Pancreas (tissue), 10 donors: ENCODE measurements at regions not wholly inside any gene's neighbourhood (a gene's known extent, or its start where the extent isn't known, plus 50 kb on each side); places are given as distances from the start of the nearest gene placed in this dataset.

Experiments used
- ATAC-seq, 4 donors: fragments of 200-7000 bp; cut with Tn5 transposase; one replicate each; pipeline versions ENCODE4 v1.8.0 to v1.9.1; 2020; ENCODE audit warnings: mild to moderate bottlenecking in 4 of 4, moderate library complexity in 4 of 4
- DNase-seq, 6 donors: peaks; one replicate each; pipeline ENCODE4 v3.0.0-alpha.2; 2020
- FAIRE-seq: peaks from 2 replicates; lab custom pipeline; 2012; peaks lifted over from hg19 to GRCh38; lab: Jason Lieb, UNC
- H3K27ac ChIP-seq, 4 donors: fragments of 200-600 bp; sonication (generic); 1 replicate in 3 of 4; 2 replicates in 1 of 4; pipeline versions ENCODE4 v1.5.0 to v1.8.0; 2020
- H3K27me3 ChIP-seq, 4 donors: fragments of 200-600 bp; one replicate each; pipeline ENCODE4 v1.8.0; 2021
- H3K36me3 ChIP-seq, 3 donors: fragments of 200-600 bp; sonication (generic) in 1 of 3; one replicate each; pipeline versions ENCODE4 v1.5.0 to v1.8.0; 2020 to 2021
- H3K4me1 ChIP-seq, 3 donors: fragments of 200-600 bp; one replicate each; pipeline ENCODE4 v1.8.0; 2021
- H3K4me3 ChIP-seq, 4 donors: fragments of 200-600 bp; sonication (generic) in 2 of 4; one replicate each; pipeline versions ENCODE4 v1.5.0 to v1.8.0; 2020 to 2021
- H3K9me3 ChIP-seq, 4 donors: fragments of 200-600 bp; one replicate each; pipeline ENCODE4 v1.8.0; 2021
- WGBS, 2 donors: extraction: QIAGEN DNeasy Blood & Tissue Kit; methylation state at CpG; one replicate each; pipeline ENCODE4 v1.1.7; 2013; 5-methylcytosine and 5-hydroxymethylcytosine counted together
- intact Hi-C, 3 donors: fragments of 100-400 bp; cut with DNase I; formaldehyde crosslinking; loops; one replicate each; pipeline versions ENCODE4 v1.11.1 to v1.14.2; 2022
- TF ChIP-seq, protein P1 (sequence below), 4 donors: fragments of 200-600 bp; sonication (generic) in 3 of 4; IDR thresholded peaks; one replicate each; pipeline versions ENCODE4 v1.5.0 to v1.8.0; 2021; ENCODE audit warnings: antibody characterized with exemption in 4 of 4
- donor health status: healthy with polysubstance abuse.
- donor health status: DM: no; HTN: no; CAD: no; lungs with moderate emphysema.
- donor health status: DM: no; HTN: no; CAD: no.
- donor health status: control.
- donor health status: control.
- donor health status: Bipolar disorder and iron deficiency.
- donor health status: DM: yes; HTN: yes; CAD: no.
- donor health status: DM: no; HTN: no; CAD: no.
- donor health status: DM: no; HTN: no; CAD: no.
- donor health status: DM: yes; HTN: yes; CAD: no.

DNA sequence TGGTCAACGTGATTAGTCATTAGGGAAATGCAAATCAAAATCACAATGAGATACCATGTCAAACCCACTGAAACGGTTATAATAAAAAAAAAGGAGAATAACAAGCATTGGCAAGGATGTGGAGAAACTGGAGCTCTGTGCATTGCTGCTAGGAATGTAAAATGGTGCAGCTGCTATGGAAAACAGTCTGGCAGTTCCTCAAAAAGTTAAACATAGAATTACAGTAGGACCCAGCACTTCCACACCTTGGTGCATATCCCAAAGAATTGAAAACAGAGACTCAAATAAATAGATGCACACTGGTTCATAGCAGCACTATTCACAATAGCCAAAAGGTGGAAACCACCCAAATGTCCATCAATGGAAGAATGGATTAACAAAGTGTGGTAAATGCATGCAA lies 201.5 kb upstream of the TUT7 start:
- intact Hi-C loops: no loop called here
- TF ChIP-seq, protein P1, sequence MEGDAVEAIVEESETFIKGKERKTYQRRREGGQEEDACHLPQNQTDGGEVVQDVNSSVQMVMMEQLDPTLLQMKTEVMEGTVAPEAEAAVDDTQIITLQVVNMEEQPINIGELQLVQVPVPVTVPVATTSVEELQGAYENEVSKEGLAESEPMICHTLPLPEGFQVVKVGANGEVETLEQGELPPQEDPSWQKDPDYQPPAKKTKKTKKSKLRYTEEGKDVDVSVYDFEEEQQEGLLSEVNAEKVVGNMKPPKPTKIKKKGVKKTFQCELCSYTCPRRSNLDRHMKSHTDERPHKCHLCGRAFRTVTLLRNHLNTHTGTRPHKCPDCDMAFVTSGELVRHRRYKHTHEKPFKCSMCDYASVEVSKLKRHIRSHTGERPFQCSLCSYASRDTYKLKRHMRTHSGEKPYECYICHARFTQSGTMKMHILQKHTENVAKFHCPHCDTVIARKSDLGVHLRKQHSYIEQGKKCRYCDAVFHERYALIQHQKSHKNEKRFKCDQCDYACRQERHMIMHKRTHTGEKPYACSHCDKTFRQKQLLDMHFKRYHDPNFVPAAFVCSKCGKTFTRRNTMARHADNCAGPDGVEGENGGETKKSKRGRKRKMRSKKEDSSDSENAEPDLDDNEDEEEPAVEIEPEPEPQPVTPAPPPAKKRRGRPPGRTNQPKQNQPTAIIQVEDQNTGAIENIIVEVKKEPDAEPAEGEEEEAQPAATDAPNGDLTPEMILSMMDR (IDR thresholded peaks at IDR 0.05): no peak
- no peak overlapping the region for H3K27ac ChIP-seq
- WGBS, 2 donors: 65 to 68% methylated on average over 2 of the region's 2 CpGs
- DNase-seq (no peak), ATAC-seq (no peak), FAIRE-seq (no peak)
- H3K36me3 ChIP-seq: no peaks in the 10 kb centered on the region
- no peaks in the 10 kb centered on the region for H3K9me3 ChIP-seq
- H3K27me3 ChIP-seq: no peaks in the 10 kb centered on the region
- H3K4me1 ChIP-seq: peaks cover 0 to 3% (median 0%) of the 10 kb centered on the region in 3 donors
- H3K4me3 ChIP-seq: no peak overlapping the region

DNA sequence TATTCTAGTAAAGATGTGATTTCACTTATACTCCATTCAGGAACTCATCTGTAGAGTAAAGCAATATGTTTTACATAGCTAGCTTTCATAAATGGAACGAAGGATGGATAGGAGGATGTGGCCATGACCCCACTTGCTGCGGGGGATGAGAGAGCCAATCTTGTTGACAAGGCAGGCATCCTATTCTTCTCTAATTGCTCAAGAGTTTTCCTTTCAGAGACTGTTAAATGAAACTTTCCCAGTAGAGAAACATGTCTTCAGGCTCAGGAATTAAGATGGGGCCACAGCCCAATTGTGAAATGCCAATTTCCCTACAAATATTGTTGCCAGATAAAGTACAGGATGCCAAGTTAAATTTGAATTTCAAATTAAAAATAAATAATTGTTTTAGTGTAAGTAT lies 196.2 kb upstream of the TUT7 start:
- TF ChIP-seq, protein P1 (IDR thresholded peaks at IDR 0.05): no peak
- FAIRE-seq (no peak), DNase-seq (no peak), ATAC-seq (no peak)
- intact Hi-C loops: no loop called here
- H3K36me3 ChIP-seq: no peaks in the 10 kb centered on the region
- H3K4me3 ChIP-seq: no peak overlapping the region
- no peaks in the 10 kb centered on the region for H3K9me3 ChIP-seq
- peaks cover 0 to 4% (median 0%) of the 10 kb centered on the region in 3 donors for H3K4me1 ChIP-seq
- H3K27me3 ChIP-seq: no peaks in the 10 kb centered on the region
- whole genome bisulfite sequencing, 2 donors: 76 to 86% methylated on average over 2 of the region's 2 CpGs
- no peak overlapping the region for H3K27ac ChIP-seq

DNA sequence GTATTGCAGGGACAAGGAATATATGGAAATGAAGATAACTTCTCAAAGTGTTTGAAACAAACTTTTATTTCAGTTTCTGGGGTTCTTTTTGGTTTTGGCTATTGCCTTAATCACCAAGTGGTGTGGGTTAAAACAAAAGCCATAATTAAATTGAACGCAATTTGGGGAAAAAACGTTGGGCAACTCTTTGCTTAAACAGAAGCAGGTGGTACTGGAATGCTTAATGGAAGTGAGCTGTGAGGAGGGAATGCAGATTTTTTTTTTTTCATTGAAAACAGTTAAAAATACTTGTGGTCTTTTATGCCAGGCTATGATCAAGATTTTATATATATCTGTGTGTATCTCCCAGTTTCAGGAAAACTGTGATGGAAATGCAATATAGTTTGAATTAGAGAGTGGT lies 195.7 kb upstream of the TUT7 start:
- FAIRE-seq: no peak
- H3K4me1 ChIP-seq: peaks cover 0 to 4% (median 0%) of the 10 kb centered on the region in 3 donors

DNA sequence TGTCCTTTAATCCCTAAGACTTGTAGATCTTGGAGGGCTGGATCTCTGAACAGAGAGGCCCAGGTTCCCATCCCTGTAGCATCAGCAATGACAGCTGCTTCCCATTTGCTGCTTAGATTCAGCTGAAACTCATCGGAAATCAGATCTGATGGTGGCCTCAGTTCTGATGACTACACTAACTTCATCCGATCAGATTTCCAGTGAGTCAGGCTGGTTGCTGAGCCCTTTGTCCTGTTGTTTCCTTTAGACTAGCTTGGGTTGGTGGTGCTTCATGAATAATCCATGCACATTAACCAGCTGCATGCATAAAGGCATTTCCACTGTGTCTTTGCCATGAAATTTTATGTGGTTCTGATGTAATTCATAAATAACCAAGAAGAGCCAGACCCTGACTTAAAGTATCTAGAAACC lies 195.2 kb upstream of the TUT7 start:
- Histone ChIP-seq H3K27ac (no peak overlapping the region), H3K27me3 (no peaks in the 10 kb centered on the region), H3K4me3 (no peak overlapping the region), H3K36me3 (no peaks in the 10 kb centered on the region), H3K4me1 (peaks cover 0 to 4% (median 0%) of the 10 kb centered on the region in 3 donors), H3K9me3 (no peaks in the 10 kb centered on the region)
- TF ChIP-seq, protein P1 (IDR thresholded peaks at IDR 0.05): no peak
- FAIRE-seq (no peak), ATAC-seq (no peak), DNase-seq (no peak)
- intact Hi-C loops: no loop called here
- WGBS, 2 donors: 90 to 93% methylated on average over 2 of the region's 2 CpGs

More for the DNA sequence above, 195.7 kb upstream of the TUT7 start:
- Histone ChIP-seq H3K36me3 (no peaks in the 10 kb centered on the region), H3K27ac (no peak overlapping the region), H3K27me3 (no peaks in the 10 kb centered on the region), H3K4me3 (no peak overlapping the region), H3K9me3 (no peaks in the 10 kb centered on the region)
- no peak for ATAC-seq
- TF ChIP-seq, protein P1 (IDR thresholded peaks at IDR 0.05): no peak
- DNase-seq: no peak
- 66 to 83% methylated on average over 2 of the region's 2 CpGs for WGBS, 2 donors
- intact Hi-C loops: no loop called here

DNA sequence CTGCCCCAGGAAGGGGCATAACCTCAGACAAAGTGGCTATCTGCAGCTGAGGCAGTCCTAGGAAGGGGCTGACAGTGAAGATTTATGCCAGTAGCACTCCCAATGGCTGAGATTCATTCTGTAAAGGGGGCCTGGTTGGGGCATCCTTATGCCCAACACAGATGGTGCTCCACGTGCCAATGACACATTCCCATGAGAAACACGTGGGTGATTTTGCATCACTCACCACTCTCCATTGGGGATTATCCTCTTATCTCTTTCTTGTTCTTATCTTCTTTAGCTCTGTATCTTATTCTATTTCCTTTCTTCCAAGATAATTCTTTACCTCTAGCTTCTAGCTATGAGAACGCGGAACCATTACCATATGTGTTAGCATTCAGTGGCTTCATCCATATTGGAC lies 194.0 kb upstream of the TUT7 start:
- Histone ChIP-seq H3K4me3 (no peak overlapping the region), H3K27ac (no peak overlapping the region), H3K9me3 (no peaks in the 10 kb centered on the region), H3K4me1 (peaks cover 0 to 4% (median 0%) of the 10 kb centered on the region in 3 donors), H3K27me3 (no peaks in the 10 kb centered on the region), H3K36me3 (no peaks in the 10 kb centered on the region)
- FAIRE-seq: no peak
- intact Hi-C loops: no loop called here
- TF ChIP-seq, protein P1 (IDR thresholded peaks at IDR 0.05): no peak
- WGBS, 2 donors: 92 to 99% methylated on average over 4 of the region's 4 CpGs
- DNase-seq: no peak
- ATAC-seq: no peak
